Left cardiac atrium (tissue), 4 donors: ENCODE measurements at regions not wholly inside any gene's neighbourhood (a gene's known extent, or its start where the extent isn't known, plus 50 kb on each side); places are given as distances from the start of the nearest gene placed in this dataset.
A peak's percentile ranks its signal among the peaks of the same experiment; 100 is the strongest.

Experiments
- ATAC-seq, 2 donors: fragments of 200-7000 bp; cut with Tn5 transposase; one replicate each; pipeline ENCODE4 v1.9.1; 2020; ENCODE audit warnings: mild to moderate bottlenecking in 2 of 2, moderate library complexity in 2 of 2
- DNase-seq: peaks from one replicate; pipeline ENCODE4 v3.0.0-alpha.2; 2020
- intact Hi-C, 2 donors: fragments of 100-400 bp; cut with DNase I; formaldehyde crosslinking; loops; one replicate each; pipeline versions ENCODE4 v1.14.1 to v1.15.1; 2022 to 2023
- donor health status: DM: no; HTN: yes; CAD: no.
- donor health status: DM: no; HTN: yes; CAD: no; lungs with severe emphysema.
- donor health status: DM: yes; HTN: yes; CAD: no.
- donor health status: Dilated cardiomyopathy.

GRCh38 chrX:67872958-67873357, 329.1 kb downstream of the AR start:
- DNase-seq = no peak
- ATAC-seq = no peak
- intact Hi-C loops = no loop called here

- no peak for ATAC-seq
- intact Hi-C loops = no loop called here
Measured at GRCh38 chrX:67892401-67892800, 348.6 kb downstream of the AR start.

GRCh38 chrX:67893931-67894330, 350.1 kb downstream of the AR start:
- intact Hi-C loops = no loop called here
- DNase-seq (no peak), ATAC-seq (no peak)

More at GRCh38 chrX:67892401-67892800, 348.6 kb downstream of the AR start:
- DNase-seq = no peak

GRCh38 chrX:67917421-67918010, 373.7 kb downstream of the AR start:
- no peak for ATAC-seq
- intact Hi-C loops = no loop called here

GRCh38 chrX:67922966-67923365, 379.1 kb downstream of the AR start:
- intact Hi-C loops = no loop called here
- ATAC-seq (no peak), DNase-seq (no peak)

More at GRCh38 chrX:67917421-67918010, 373.7 kb downstream of the AR start:
- no peak for DNase-seq

GRCh38 chrX:67939270-67939669, 395.4 kb downstream of the AR start:
- intact Hi-C loops = no loop called here
- DNase-seq = no peak
- no peak for ATAC-seq

GRCh38 chrX:67949270-67949669, 405.4 kb downstream of the AR start:
- intact Hi-C loops = no loop called here
- no peak for DNase-seq
- ATAC-seq = peak in 1 of 2 donors; percentile 34

- no peak for DNase-seq
- ATAC-seq = peak in 1 of 2 donors; percentile 73
- intact Hi-C loops = no loop called here
Measured at GRCh38 chrX:67953658-67954057, 409.8 kb downstream of the AR start.

GRCh38 chrX:67961516-67961915, 417.7 kb downstream of the AR start:
- intact Hi-C loops = no loop called here
- ATAC-seq = no peak
- DNase-seq = no peak
